Endometrial microvascular endothelial cells (primary cell): ENCODE measurements at regions not wholly inside any gene's neighbourhood (a gene's known extent, or its start where the extent isn't known, plus 50 kb on each side); places are given as distances from the start of the nearest gene placed in this dataset.
"Not testable (repeated sequence)": the region's sequence is repeated elsewhere in the genome, so short reads cannot be mapped to it uniquely, and the experiment has no call there.

ENCODE experiments used
- in situ Hi-C: cut with HindIII; loops from 2 replicates; pipeline ENCODE4 v1.10.0; 2017; ENCODE audit warnings: low sequenced_read_pairs, low pct_unique_long_range_greater_than_20kb; ENCODE audit errors: inconsistent ontology term

DNA sequence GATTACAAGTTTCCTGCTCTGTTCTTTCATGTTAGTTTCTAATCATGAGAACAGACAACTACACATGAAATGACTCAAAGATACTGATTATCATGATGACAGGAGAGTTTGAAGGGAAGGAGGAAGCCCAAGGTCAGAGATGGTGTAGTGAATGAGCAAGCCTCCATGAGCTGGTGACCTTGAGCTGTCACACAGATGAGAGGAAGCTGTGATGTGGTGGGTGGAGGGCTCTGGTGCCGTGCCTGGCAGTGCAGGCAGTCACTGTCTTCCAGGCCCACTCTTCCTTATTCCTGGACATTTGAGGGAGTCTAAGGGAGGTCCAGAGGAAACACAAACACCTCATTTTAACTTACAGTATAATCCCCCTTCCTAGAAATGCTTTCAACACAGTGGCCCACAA, 133.4 kb upstream of the ROPN1 start:
- in situ Hi-C loops = no loop called here

GRCh38 chr3:124126436-124127023, 134.6 kb upstream of the ROPN1 start:
- in situ Hi-C loops = no loop called here

DNA sequence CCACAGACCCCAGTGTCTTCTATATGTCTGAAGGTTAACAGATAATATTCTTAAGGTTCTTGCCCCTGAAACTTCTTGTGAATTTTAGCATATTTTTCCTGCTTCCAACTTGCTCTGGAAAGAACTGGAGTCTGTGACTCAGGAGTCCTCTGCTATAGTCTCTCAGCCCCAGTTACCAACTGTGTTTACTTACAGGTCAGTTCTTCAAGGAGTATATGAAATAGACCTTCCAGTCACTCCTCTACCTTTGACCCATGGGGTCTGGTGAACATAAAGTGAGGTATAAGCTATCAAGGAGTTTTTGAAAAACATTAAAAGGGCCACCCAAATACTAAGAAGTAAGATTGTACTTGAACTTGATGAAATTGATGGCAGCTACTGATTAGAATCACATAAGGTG, 139.2 kb upstream of the ROPN1 start:
- in situ Hi-C loops = no loop called here

DNA sequence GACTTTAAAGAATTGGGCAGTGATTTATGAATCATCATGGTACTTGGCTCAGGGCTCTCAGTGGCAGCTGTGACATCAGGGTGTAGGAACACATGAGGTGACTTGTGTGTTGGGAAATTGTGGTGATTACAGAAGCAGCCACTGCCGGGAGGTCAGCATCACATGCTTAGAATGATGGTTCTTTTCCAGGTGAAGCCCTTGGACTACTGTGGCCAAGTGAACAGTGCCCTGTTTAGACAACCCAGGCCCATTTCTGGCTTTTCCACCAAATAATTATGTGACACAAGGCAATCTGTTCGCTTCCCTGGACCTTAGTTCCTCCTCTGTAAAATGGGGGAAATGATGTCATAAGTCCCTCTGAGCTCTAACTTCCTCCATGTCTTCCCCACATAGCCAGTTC, 139.7 kb upstream of the ROPN1 start:
- in situ Hi-C loops = no loop called here

DNA sequence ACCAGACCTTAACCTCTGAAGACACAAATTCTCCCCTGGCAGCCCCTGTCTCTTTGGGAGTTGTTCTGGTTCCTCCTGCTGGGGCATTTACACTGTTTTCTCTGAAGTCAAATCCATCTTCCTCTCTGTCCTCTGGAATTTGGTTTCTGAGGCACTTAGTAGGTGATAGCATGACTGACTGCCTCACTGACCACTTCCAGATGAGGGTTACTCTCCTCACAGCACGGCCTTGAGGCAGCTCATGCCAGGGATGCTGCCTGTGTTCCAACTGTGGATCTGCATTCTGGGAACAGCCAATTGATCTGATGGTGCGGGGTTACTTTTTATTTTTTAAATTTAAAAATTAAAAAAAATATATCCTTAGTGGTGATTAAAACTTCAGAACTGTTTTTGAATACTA, 140.9 kb upstream of the ROPN1 start:
- in situ Hi-C loops = no loop called here

DNA sequence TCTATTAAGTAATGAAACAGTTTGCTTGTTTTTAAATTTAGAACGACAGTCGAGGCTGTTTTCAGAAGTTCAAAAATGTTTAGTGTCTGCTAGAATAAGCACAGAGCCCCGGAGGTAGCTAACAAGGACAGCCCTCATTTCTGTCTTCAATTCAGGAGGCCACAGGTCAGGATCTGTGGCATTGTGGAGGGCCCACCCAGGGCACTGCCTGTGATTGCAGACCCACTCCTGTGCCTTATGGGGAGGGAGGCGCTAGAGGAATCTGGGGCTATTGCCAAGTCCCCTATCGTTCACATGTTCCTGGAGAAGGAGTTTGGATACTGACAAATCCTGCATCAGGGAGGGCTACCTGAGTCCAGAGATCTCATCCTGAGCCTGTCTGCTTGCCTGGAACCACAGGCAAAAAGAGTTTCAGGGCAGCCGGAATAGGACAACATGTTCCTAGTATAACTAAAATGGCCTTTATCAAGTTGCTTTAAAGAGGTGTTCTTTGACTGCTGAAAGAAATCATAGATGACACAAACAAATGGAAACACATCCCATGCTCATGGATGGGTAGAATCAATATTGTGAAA, 141.5 kb upstream of the ROPN1 start:
- in situ Hi-C loops = no loop called here

DNA sequence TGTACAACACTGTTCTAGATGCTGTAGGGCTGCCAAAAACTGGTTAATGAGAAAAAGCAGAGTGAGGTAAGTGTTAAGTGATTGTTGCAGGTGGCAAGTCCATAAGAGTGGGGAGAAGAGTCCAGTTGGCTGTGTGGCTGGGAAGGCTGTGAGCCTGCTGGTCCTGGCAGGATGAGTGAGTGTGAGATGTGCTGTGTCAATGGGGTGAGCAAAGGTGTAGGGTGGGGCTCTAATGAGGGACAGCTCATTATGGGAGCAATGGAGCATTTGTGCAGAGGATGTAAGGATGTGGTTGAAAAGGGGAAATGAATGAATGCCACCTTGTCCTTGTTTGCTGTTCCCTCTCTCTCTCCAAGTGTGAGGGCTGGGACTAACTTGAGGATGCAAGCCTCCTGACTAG, 145.3 kb upstream of the ROPN1 start:
- in situ Hi-C loops = no loop called here

GRCh38 chr3:124138148-124138547, 146.2 kb upstream of the ROPN1 start:
- in situ Hi-C loops = no loop called here

GRCh38 chr3:124140746-124141145, 148.8 kb upstream of the ROPN1 start:
- in situ Hi-C loops = no loop called here

GRCh38 chr3:124142389-124142970, 150.6 kb upstream of the ROPN1 start:
- in situ Hi-C loops = no loop called here

DNA sequence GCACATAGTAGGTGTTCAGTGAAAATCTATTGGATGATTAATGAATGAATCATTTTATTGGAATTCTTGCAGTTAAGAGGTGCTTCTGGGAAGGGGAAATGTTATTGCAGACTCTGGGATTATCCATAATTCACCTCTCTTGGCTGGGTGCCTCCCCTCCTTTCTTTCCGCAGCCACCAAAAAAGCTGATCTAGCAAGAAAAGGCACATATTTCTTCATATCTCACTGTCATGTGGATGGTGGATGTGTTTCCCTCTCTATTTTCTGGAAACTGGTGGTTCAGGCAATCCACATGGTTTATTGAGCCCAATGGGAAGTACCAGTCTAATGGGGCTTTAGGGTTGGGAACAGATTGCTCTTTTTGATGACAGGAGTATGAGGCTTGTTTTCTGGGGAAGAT, 151.1 kb upstream of the ROPN1 start:
- in situ Hi-C loops = no loop called here

GRCh38 chr3:124144035-124144814, 152.3 kb upstream of the ROPN1 start:
- in situ Hi-C loops = no loop called here

DNA sequence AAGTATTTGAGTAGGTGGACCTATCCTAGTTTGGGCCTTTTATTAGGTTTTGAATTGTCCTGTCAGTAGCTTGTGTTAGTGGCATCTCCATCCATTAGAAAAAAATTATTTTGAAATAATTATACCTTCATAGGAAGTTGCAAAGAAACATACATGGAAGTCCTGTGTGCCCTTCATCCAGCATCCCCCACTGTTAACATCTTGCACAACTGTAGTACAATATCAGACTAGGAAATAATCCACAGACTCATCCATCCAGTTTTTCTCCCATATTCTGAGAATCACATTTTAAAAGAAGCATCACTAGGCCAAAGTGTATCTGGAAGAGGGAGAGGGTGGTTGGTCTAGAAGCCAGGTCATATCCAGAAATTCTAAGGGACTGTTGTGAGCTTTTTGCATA, 155.5 kb upstream of the ROPN1 start:
- in situ Hi-C loops = no loop called here

DNA sequence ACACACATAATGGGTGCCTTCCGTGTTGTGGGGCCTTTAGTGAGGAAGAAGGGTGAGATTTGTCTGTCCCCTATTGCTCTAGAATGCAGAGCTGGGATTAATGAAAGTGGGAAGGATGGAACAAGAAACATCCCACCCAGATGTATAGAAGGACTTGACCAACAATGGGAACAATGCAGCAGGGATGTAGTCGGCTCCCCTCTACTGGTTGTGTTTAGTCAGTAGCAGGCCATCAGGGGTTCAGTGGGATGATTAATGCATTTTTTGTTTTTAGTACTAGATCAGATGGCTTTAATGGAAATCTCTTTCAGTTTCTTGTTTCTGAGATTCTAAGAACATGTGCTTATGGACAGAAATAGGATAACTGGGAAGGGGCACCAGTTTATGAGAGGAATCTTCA, 156.0 kb upstream of the ROPN1 start:
- in situ Hi-C loops = no loop called here

DNA sequence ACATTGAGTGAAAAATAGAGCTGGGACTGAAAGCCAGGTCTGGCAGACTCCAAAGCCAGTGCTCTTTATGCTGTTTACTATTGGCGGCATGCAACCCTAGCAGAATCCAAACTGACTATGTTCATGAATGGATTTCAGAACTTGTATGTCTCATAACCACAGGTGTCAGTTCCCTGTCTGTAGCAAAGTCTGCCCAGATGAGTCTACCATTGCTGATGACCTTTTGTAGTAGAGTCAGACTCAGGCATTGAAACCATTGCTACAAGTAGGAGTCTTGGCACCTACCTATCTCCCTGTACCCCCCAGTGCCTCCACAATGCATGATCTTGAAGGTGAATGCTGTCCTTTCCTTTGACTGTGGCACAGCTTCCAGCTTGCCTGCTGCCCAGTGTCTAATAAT, 157.2 kb upstream of the ROPN1 start:
- in situ Hi-C loops = no loop called here

DNA sequence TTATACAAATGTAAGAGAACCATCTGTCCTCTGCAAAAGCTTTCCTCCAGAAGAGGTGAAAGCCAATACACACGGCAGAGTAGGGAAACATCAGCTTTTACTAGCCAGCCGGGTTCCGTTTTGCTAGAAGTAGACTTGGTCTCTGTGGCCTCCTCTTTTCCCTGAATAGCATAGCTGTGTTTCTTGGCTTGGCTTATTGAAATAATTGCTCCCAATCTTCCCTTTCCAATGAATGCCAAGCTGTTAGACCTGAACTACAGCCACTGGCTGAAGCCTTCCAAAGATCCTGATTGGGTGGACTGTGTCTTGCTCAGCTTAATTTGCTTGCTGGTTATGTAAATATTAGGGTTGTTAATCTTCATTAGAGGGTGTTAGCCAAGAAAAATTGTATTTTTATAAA, 157.8 kb upstream of the ROPN1 start:
- in situ Hi-C loops = no loop called here

- in situ Hi-C loops = not testable (repeated sequence)
These were observed 161.0 kb upstream of the ROPN1 start for GRCh38 chr3:124152891-124153290.

DNA sequence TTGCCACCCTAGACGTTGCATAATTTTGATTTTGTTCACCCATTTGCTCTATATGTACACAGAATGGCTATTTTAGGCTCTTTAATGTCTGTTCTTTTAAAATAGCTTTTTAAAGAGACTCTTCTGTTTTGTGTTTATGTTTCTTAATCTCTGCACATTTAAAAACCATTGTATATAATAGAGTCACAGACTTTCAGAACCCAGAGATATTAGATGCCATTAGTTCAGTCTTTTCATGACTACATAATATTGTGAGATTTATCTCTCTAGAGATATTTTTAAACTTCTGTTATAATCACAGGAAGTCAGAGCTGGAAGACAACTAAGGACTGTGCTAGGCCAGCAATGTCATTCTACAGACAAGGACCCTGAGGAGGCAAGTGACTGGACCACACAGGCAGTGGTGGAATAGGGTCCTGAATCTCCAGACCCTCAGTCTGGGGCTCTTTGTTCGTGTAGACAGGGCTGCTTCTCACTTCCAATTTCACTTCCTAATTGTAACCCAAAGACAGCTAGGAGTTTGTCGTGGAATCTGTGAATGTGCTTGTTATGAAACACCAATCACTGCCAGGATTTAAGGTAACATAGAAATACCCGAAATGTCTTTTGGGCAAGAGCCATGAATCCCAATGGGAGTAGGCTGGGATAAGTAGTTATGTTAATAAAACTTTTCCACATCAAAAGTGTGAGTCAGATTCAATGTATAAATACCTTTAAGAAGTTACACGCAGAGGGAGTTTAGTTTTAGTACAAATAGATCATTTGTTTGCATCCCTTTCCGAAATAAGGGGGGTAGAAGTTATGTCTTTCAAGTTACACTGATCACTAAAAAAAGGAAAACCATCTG, 165.2 kb upstream of the ROPN1 start:
- in situ Hi-C loops = no loop called here

GRCh38 chr3:124157748-124158147, 165.8 kb upstream of the ROPN1 start:
- in situ Hi-C loops = no loop called here
